Fibroblast of mammary gland (primary cell): ENCODE measurements at regions not wholly inside any gene's neighbourhood (a gene's known extent, or its start where the extent isn't known, plus 50 kb on each side); places are given as distances from the start of the nearest gene placed in this dataset.
"Not testable (repeated sequence)": the region's sequence is repeated elsewhere in the genome, so short reads cannot be mapped to it uniquely, and the experiment has no call there.

Source experiments
- DNase-seq: peaks from one replicate; pipeline ENCODE4 v3.0.0-alpha.2; 2010; ENCODE audit warnings: low read depth
- H3K4me3 ChIP-seq: 2 replicates; pipeline ENCODE4 v1.5.1; 2011; ENCODE audit warnings: low read depth, mild to moderate bottlenecking, low read length, moderate library complexity; ENCODE audit not compliant: control insufficient read depth
- TF ChIP-seq, protein P1 (sequence below): conservative IDR thresholded peaks from 2 replicates; pipeline ENCODE4 v1.5.1; 2011; ENCODE audit warnings: low read depth, low read length, inconsistent platforms; ENCODE audit not compliant: control insufficient read depth, insufficient read depth

DNA sequence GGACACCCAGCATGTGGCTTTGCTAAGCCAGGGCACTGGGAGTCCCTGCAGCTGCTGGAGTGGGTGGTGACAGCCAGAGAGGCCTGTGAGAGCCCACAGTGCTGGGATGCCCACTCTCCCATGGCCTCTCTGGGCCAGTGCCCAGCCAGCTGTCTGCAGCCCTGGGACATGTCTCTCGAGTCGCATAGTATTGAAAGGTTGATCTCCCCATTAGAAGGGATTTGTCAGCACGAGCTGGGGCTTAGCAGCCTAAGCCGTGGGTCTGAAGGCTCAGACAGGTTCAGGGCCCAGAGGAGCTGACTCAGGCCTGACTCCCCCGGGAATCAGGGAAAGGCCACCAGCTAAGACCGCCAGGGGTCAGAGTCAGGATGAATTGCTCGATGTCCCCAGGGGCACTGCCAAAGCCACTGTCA lies 53.5 kb downstream of the FOXD2 start:
- TF ChIP-seq, protein P1, sequence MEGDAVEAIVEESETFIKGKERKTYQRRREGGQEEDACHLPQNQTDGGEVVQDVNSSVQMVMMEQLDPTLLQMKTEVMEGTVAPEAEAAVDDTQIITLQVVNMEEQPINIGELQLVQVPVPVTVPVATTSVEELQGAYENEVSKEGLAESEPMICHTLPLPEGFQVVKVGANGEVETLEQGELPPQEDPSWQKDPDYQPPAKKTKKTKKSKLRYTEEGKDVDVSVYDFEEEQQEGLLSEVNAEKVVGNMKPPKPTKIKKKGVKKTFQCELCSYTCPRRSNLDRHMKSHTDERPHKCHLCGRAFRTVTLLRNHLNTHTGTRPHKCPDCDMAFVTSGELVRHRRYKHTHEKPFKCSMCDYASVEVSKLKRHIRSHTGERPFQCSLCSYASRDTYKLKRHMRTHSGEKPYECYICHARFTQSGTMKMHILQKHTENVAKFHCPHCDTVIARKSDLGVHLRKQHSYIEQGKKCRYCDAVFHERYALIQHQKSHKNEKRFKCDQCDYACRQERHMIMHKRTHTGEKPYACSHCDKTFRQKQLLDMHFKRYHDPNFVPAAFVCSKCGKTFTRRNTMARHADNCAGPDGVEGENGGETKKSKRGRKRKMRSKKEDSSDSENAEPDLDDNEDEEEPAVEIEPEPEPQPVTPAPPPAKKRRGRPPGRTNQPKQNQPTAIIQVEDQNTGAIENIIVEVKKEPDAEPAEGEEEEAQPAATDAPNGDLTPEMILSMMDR = no peak
- no peak for DNase-seq
- no peak overlapping the region for H3K4me3 ChIP-seq

DNA sequence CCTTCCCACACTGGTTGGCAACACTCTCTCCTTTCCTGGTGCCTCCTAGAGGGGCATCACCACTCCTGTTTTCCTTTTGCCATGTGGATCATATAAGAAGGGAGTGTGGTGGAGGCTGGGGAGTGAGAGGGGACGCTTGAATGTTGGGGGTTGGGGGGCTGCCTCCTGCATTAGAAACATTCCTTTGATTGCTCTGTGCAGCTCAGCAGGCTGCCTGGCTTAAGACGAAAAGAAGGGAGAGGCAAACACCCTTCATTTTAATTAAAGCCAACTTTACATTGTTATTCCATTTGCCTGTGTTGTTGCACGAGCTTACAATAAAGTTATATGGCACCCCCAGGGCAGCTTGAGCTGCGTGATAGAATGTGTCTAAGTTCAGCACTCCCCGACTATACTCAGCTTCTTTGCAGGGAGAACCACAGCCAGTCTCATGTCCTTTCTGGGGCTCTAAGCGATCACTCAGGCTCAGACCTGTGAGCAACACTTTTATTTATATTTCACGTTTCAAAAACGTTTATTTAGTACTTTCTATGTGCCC lies 57.4 kb downstream of the FOXD2 start:
- no peak overlapping the region for H3K4me3 ChIP-seq
- DNase-seq = no peak
- TF ChIP-seq, protein P1 = no peak

DNA sequence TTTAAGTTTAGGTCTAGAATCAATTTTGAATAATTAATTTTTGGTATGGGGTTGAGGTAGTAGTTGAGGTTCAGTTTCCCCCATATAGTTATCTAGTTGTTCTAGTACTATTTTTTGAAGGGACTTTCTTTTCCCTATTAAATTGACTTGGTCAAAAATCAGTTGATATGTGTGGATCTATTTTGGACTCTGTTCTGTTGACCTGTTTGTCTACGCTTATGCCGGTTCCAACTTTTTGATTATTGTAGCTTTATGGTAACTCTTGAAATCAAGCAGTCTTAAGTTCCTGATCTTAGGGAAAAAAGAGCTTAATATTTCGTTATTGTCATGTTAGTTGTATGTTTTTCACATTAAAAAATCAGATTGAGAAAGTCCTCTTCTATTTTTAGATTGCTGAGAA lies 60.7 kb downstream of the FOXD2 start:
- TF ChIP-seq, protein P1 = no peak
- DNase-seq = no peak
- H3K4me3 ChIP-seq = no peak overlapping the region

DNA sequence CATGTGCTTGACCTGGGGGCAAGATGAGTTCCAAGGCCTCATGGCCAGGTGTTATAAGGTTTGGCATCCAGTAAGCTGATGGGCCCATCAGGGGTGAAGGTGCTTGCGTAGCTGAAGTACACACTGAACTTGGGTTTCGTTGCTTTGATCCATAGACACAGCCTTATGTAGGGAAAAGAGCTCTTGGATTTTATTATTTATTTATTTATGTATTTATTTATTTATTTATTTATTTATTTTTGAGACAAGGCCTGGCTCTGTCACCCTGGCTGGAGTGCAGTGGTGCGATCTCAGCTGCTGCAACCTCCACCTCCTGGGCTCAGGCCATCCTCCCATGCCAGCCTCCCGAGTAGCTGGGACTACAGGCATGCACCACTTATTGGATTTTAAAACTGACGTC lies 63.2 kb downstream of the FOXD2 start:
- no peak for DNase-seq
- TF ChIP-seq, protein P1 = no peak
- no peak overlapping the region for H3K4me3 ChIP-seq

DNA sequence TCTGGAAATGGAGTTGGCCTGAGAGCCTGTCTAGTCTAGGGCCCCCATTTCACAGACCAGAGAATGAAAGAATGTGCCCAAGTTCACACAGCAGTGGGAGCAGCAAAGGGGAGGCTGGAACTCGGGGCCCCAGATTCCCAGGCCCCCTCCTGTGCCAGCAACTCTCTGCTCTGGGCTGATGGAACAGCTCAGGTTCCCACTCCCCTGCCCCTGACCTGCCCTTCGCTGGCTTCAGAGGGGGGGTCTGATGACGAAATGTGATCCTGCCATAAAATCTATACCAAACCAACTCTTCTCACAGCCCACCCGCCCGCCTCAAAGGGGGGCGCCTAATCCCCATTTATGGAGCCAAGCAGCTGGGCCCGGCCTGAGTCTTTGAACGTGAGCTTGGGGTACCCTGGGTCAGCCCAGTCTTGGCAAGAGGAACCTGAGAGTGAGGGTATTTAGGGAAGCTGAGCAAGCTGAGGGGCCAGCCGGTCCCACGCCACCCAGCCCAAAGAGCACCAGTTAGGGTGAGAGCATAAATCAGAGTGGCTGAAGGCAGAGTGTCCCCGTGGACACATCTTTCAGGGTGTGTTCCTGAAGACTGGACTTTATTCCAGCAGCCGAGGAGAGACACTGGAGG lies 65.0 kb downstream of the FOXD2 start:
- no peak overlapping the region for H3K4me3 ChIP-seq
- TF ChIP-seq, protein P1 = no peak
- DNase-seq = no peak

DNA sequence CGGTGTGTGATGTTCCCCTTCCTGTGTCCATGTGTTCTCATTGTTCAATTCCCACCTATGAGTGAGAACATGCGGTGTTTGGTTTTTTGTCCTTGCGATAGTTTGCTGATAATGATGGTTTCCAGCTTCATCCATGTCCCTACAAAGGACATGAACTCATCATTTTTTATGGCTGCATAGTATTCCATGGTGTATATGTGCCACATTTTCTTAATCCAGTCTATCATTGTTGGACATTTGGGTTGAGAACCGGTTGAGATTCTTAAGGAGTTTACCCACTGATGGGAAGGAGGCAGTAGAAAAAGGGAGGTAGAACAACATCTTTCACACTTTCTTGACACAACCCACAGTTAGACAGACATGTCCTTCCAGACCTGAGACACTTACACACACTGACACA lies 67.0 kb downstream of the FOXD2 start:
- H3K4me3 ChIP-seq, DNase-seq: not testable (repeated sequence)

DNA sequence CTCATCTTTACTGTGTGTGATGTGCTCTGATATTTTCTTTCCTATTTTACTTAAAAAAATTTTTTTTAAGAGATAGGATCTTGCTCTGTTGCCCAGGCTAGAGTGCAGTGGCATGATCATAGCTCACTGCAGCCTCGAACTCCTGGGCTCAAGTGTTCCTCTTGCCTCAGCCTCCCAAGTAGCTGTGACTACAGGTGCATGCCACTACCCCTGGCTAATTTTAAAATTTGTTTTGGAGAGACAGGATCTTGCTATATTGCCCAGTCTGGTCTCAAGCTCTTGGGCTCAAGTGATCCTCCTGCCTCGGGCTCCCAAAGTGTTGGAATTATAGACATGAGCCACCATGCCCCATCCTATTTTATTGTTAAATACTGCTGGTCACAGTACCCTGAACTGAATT lies 67.4 kb downstream of the FOXD2 start:
- DNase-seq = no peak
- TF ChIP-seq, protein P1 = no peak
- H3K4me3 ChIP-seq = no peak overlapping the region
